CD4-positive, CD25-positive, alpha-beta regulatory T cell (primary cell): ENCODE measurements at regions not wholly inside any gene's neighbourhood (a gene's known extent, or its start where the extent isn't known, plus 50 kb on each side); places are given as distances from the start of the nearest gene placed in this dataset.

ENCODE experiments used
- ATAC-seq, 2 donors: fragments of 150-1000 bp; cut with Tn5 transposase; one replicate each; pipeline ENCODE4 v1.10.0; 2021; ENCODE audit warnings: low read depth in 2 of 2, moderate number of reproducible peaks in 2 of 2, moderate library complexity in 1 of 2
- DNase-seq, 3 donors: peaks; one replicate each; pipeline versions ENCODE4 v3.0.0 to v3.0.0-alpha.2; 2012 to 2022; ENCODE audit warnings: mixed read lengths in 1 of 3
- H3K27ac ChIP-seq: one replicate; pipeline ENCODE4 v1.7.0; 2013; ENCODE audit warnings: mild to moderate bottlenecking, low read length; ENCODE audit not compliant: insufficient read depth, poor library complexity, severe bottlenecking
- H3K27me3 ChIP-seq: one replicate; pipeline ENCODE4 v1.7.0; 2013; ENCODE audit warnings: low read length; ENCODE audit not compliant: control insufficient read depth, insufficient read depth
- H3K36me3 ChIP-seq: one replicate; pipeline ENCODE4 v1.7.0; 2013; ENCODE audit warnings: mild to moderate bottlenecking, low read length, moderate library complexity; ENCODE audit not compliant: control insufficient read depth, insufficient read depth
- H3K4me1 ChIP-seq: 2 replicates; pipeline ENCODE4 v1.7.0; 2013; ENCODE audit warnings: mild to moderate bottlenecking, low read length; ENCODE audit not compliant: insufficient read depth, control insufficient read depth, poor library complexity, severe bottlenecking
- H3K4me3 ChIP-seq: one replicate; pipeline ENCODE4 v1.7.0; 2013; ENCODE audit warnings: low read depth, mild to moderate bottlenecking, low read length, moderate library complexity
- H3K9me3 ChIP-seq, 2 experiments: 1 replicate in 1 of 2; 2 replicates in 1 of 2; pipeline ENCODE4 v1.7.0; 2013; ENCODE audit warnings: low read length in 2 of 2, mild to moderate bottlenecking in 1 of 2, moderate library complexity in 1 of 2; ENCODE audit not compliant: control insufficient read depth in 2 of 2
- H3K27ac Mint-ChIP-seq, 3 donors: one replicate each; pipeline ENCODE4 v1.8.0; 2020 to 2022; ENCODE audit warnings: mild to moderate bottlenecking in 3 of 3, mixed read lengths in 3 of 3, moderate library complexity in 2 of 3
- H3K27me3 Mint-ChIP-seq: one replicate; pipeline ENCODE4 v1.8.0; 2022; ENCODE audit warnings: mild to moderate bottlenecking, mixed read lengths
- H3K36me3 Mint-ChIP-seq: one replicate; pipeline ENCODE4 v1.8.0; 2020; ENCODE audit warnings: mixed read lengths
- H3K4me1 Mint-ChIP-seq, 4 donors: one replicate each; pipeline ENCODE4 v1.8.0; 2020 to 2022; ENCODE audit warnings: mixed read lengths in 4 of 4, mild to moderate bottlenecking in 1 of 4
- H3K4me3 Mint-ChIP-seq, 4 donors: one replicate each; pipeline ENCODE4 v1.8.0; 2020 to 2022; ENCODE audit warnings: mild to moderate bottlenecking in 4 of 4, mixed read lengths in 4 of 4, moderate library complexity in 3 of 4
- H3K9me3 Mint-ChIP-seq, 7 donors: one replicate each; pipeline ENCODE4 v1.8.0; 2020 to 2022; ENCODE audit warnings: mixed read lengths in 7 of 7, mild to moderate bottlenecking in 3 of 7, moderate library complexity in 2 of 7

DNA sequence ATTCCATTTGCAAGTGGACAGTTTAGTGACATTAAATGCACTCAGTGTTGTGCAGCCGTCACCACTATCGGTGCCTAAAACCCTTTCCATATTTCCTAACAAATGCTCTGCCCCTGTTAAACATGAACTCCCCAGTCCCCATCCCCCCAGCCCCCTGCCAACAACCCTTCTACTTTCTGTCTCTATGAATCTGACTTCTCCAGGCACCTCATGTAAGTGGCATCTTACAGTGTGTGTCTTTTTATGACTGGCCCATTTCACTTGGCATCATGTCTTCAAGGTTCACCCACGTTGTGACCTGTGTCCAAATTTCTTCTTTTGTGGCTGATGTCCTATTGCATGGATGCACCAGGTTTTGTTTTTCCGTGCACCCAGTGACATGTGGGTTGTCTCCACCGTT, 140.9 kb upstream of the GPC1 start:
- Histone ChIP-seq H3K4me3 (no peak overlapping the region), H3K4me1 (no peaks in the 10 kb centered on the region), H3K27me3 (no peaks in the 10 kb centered on the region), H3K36me3 (no peaks in the 10 kb centered on the region), H3K27ac (no peak overlapping the region), H3K9me3 (no peaks in the 10 kb centered on the region)
- DNase-seq (no peak), ATAC-seq (no peak)
- no peaks in the 10 kb centered on the region for H3K9me3 Mint-ChIP-seq
- no peaks in the 10 kb centered on the region for H3K4me1 Mint-ChIP-seq
- H3K4me3 Mint-ChIP-seq, result no peak overlapping the region
- no peaks in the 10 kb centered on the region for H3K27me3 Mint-ChIP-seq
- H3K27ac Mint-ChIP-seq, result no peak overlapping the region
- H3K36me3 Mint-ChIP-seq, result no peaks in the 10 kb centered on the region

DNA sequence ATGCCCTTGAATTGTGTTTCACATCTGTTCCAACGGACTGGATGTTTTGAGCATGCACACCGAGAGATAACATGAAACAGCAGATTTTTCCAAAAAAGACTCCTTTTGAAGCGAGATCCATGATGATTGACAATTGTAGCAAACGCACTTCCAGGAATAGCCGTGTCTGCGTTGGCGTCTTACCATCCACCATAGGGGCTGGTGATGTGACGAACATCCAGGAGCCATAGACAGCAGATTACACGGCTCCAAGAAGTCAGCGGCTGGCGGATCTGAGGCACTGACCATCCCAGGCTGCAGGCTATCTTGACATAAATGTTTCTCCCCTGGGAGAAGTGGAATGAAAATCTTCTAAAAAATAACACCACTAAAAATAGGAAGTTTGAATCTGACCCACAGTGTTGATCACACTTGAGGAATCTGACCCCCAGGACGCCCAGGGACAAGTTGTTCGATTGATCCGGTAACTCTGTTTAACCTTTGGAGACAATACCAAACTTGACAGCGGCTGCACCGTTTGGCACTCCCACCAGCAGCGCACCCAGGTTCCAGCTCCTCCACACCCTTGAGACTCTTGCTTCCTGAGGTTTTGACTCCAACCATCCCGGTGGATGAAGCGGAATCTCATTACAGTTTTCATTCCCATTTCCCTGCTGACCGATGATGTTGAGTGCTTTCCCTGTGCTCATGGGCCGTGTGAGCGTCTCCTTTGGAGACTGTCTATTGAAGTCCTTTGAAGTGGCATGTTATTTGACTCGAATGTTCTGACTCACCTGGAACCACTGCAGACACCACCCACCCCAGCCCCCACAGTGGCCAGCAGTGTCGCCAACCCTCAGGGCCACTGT, 140.0 kb upstream of the GPC1 start:
- Mint-ChIP-seq H3K4me3 (no peak overlapping the region), H3K27ac (no peak overlapping the region), H3K27me3 (no peaks in the 10 kb centered on the region), H3K9me3 (no peaks in the 10 kb centered on the region), H3K36me3 (no peaks in the 10 kb centered on the region), H3K4me1 (no peaks in the 10 kb centered on the region)
- no peaks in the 10 kb centered on the region for H3K36me3 ChIP-seq
- H3K4me1 ChIP-seq, result no peaks in the 10 kb centered on the region
- no peak for DNase-seq
- no peak overlapping the region for H3K4me3 ChIP-seq
- H3K9me3 ChIP-seq, result no peaks in the 10 kb centered on the region
- H3K27ac ChIP-seq, result no peak overlapping the region
- no peaks in the 10 kb centered on the region for H3K27me3 ChIP-seq
- no peak for ATAC-seq

DNA sequence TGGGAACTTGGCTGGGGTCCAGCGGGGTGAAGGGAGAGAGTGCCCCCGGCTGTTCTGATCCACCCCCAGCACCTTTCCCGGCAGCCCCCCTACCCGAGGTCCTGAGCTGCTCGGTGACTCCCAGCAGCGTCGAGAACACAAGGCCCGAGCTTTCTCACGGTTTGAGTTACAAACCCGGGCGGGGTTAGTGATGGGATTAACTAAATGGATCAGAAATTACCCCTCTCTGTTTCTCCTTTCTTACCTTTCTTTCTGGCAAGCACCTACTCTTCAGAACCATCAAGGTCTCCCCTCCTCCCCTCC, 139.4 kb upstream of the GPC1 start:
- no peaks in the 10 kb centered on the region for H3K36me3 ChIP-seq
- Mint-ChIP-seq H3K27ac (no peak overlapping the region), H3K4me1 (no peaks in the 10 kb centered on the region), H3K36me3 (no peaks in the 10 kb centered on the region), H3K4me3 (peak overlapping the region in 1 of 4 donors; percentile 68), H3K27me3 (no peaks in the 10 kb centered on the region), H3K9me3 (no peaks in the 10 kb centered on the region)
- no peaks in the 10 kb centered on the region for H3K27me3 ChIP-seq
- no peaks in the 10 kb centered on the region for H3K4me1 ChIP-seq
- H3K9me3 ChIP-seq, result no peaks in the 10 kb centered on the region
- ATAC-seq (no peak), DNase-seq (no peak)
- H3K27ac ChIP-seq, result no peak overlapping the region
- no peak overlapping the region for H3K4me3 ChIP-seq

DNA sequence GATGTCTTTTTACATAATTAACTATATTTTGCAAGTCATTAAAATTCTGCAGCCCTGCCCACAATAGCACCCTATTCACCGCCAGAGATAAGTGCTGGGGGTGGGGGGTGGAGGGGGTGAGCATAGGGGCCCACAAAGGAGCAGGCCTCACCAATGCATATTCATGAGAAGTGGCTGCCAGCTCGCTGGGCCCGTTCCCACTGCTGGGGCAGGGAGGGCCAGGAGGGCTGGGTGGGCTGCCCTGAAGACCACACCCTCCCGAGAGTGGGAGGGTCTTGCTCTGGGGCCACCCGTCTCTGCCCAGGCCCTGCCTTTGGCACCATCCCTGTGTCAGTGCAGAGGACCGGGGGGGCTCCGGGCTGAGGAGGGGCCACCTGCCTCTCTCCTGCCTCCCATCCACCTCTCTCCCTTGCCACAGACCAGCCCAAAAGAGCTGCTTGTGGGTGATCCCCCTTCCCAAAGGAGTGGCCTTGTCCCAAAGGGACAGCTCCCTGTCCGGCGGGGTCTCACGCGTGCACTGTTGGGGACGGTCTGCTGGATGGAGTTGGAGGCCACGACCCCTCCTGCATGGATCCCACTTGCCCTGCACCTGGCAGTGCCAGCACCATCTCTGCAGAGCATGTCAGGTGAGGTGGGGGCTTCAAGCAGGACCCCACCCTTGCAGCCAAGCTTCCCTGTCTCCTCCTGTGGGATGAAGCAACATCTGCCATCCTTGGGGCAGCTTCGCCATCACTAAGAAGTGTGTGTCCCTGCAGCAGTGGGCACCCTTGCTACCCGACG, 138.8 kb upstream of the GPC1 start:
- no peaks in the 10 kb centered on the region for H3K36me3 ChIP-seq
- H3K27ac Mint-ChIP-seq, result no peak overlapping the region
- H3K4me1 ChIP-seq, result no peaks in the 10 kb centered on the region
- peak overlapping the region in 1 of 4 donors; percentile 68 for H3K4me3 Mint-ChIP-seq
- H3K9me3 ChIP-seq, result no peaks in the 10 kb centered on the region
- ATAC-seq, result no peak
- no peaks in the 10 kb centered on the region for H3K4me1 Mint-ChIP-seq
- H3K27me3 ChIP-seq, result no peaks in the 10 kb centered on the region
- no peaks in the 10 kb centered on the region for H3K36me3 Mint-ChIP-seq
- no peak overlapping the region for H3K27ac ChIP-seq
- no peak overlapping the region for H3K4me3 ChIP-seq
- DNase-seq, result no peak
- H3K9me3 Mint-ChIP-seq, result no peaks in the 10 kb centered on the region
- no peaks in the 10 kb centered on the region for H3K27me3 Mint-ChIP-seq

DNA sequence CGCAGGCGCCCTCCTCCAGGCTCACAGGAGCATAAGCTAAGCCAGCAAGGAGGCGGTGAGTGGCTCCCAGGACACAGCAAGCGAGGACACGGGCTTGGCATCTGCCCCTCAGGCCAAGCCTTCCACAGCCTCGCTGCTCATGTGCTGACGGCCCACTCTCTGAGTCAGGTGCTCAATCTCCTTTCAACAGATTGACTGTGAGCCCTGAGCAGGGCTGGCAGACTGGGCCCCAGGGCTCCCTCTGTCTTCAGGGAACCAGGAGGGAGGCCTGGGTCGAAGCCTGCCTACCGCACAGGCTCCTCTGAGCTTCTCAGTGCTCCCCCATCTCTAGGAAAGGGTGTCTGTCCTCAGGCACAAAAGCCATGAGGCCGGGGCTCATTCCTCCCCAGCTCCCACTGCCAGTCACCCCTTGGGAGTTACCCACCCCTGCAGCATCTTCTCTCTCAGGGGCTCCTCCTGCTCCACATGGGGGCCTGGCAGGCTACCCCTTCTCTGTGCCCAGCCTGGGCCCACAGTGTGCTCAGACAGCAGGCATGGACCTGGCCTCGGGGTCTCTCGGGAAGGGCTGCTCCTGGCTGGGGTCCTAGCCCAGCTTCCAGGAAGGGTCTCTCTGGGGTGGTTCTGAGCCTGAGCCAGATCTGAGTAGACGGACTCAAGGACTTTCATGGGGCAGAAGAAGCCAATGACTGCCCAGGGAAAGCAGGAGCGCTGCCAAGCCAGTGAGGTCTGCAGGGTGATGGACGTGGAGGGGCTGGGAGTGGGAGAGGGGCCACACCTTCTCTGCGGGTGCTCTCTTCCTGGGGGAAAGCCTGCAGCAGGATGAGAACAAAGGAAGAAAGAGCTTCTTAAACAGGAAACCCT, 138.0 kb upstream of the GPC1 start:
- no peaks in the 10 kb centered on the region for H3K27me3 ChIP-seq
- no peaks in the 10 kb centered on the region for H3K36me3 ChIP-seq
- H3K4me1 Mint-ChIP-seq, result no peaks in the 10 kb centered on the region
- no peak overlapping the region for H3K4me3 ChIP-seq
- DNase-seq, result no peak
- H3K36me3 Mint-ChIP-seq, result no peaks in the 10 kb centered on the region
- no peaks in the 10 kb centered on the region for H3K9me3 Mint-ChIP-seq
- no peak overlapping the region for H3K4me3 Mint-ChIP-seq
- no peak overlapping the region for H3K27ac ChIP-seq
- ATAC-seq, result no peak
- H3K4me1 ChIP-seq, result no peaks in the 10 kb centered on the region
- no peaks in the 10 kb centered on the region for H3K27me3 Mint-ChIP-seq
- H3K27ac Mint-ChIP-seq, result no peak overlapping the region
- no peaks in the 10 kb centered on the region for H3K9me3 ChIP-seq

DNA sequence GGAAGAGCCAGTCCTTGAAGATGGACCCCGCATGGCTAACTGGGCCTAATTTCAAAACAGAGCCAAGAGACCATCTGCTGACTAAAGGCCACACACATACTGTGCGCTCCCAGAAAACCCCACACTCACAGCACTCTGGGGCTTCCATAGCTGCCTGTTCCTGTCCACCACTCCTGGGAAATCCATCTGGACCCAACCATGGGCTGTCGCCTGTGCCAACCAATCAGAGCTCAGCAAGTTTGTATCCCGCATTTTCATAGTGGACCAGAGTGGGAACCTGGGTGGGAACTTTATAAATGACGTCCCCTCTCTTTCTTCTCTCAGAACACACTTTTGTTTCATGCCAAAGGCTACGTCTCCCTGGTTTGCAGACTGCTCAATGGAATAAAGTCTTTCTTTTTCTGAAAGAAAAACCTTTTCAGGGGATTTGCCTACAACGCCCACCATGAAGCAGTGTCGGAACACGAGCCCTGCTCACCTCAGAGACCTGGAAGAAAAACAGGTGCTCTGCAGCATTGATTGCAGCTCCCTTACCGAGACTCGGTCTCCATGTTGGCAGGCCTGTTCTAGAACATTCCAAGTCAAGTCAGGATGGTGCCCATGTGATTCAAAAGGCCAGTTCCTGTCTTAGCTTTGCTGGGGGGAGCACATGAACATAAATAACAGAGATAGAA, 137.2 kb upstream of the GPC1 start:
- no peaks in the 10 kb centered on the region for H3K4me1 ChIP-seq
- H3K27ac ChIP-seq, result no peak overlapping the region
- H3K9me3 Mint-ChIP-seq, result peaks cover 0 to 2% (median 0%) of the 10 kb centered on the region in 7 donors
- H3K36me3 ChIP-seq, result no peaks in the 10 kb centered on the region
- no peaks in the 10 kb centered on the region for H3K27me3 Mint-ChIP-seq
- H3K4me3 ChIP-seq, result no peak overlapping the region
- ATAC-seq (no peak), DNase-seq (no peak)
- H3K4me3 Mint-ChIP-seq, result no peak overlapping the region
- no peaks in the 10 kb centered on the region for H3K36me3 Mint-ChIP-seq
- no peak overlapping the region for H3K27ac Mint-ChIP-seq
- H3K4me1 Mint-ChIP-seq, result no peaks in the 10 kb centered on the region
- H3K9me3 ChIP-seq, result no peaks in the 10 kb centered on the region
- H3K27me3 ChIP-seq, result no peaks in the 10 kb centered on the region

DNA sequence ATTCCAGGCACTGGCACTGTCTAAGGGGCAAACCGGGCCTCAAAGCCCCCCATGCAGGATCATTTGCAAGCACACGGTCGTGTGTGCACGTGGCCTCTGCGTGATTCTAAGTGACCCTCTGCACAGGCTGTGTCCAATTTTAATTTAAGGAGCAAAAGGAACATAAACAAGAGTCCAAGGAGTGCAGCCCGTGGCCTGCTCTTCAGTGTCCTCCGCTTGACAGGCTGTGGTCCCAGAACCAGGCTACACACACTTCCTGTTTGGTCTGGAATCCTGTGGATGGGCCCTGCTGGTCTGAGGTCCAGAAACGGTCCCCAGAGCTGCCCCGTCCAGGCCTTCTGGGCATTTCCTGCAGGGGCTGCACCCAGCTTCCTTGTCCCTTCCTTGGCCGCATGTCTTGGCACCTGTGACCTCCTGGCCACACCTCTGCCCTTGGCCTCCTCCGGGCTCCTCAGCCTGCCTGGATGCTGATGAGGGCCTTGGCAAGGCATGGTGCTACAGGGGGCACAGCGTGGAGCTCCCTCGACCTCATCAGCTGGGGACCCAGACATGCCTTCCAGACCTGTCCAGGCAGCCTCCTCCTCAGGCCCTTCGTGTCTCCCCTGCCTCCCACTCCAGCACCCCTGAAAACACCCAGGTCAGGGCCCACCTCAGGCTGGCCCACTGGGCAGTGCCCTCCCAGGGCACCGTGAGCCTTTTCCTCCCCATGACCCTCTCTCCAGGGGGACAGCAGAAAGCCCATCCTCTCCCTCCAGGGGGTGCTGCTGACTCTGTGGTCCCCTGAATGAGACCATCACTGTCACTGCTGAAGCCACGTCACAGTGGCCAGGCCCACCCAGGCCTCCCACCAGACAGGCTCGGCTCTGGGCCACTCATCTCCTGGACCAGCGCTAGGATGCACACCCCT, 136.4 kb upstream of the GPC1 start:
- Mint-ChIP-seq H3K9me3 (peaks cover 0 to 2% (median 0%) of the 10 kb centered on the region in 7 donors), H3K4me3 (no peak overlapping the region), H3K36me3 (no peaks in the 10 kb centered on the region), H3K27ac (no peak overlapping the region), H3K27me3 (no peaks in the 10 kb centered on the region), H3K4me1 (no peaks in the 10 kb centered on the region)
- H3K27me3 ChIP-seq, result no peaks in the 10 kb centered on the region
- H3K36me3 ChIP-seq, result no peaks in the 10 kb centered on the region
- DNase-seq, result no peak
- H3K27ac ChIP-seq, result no peak overlapping the region
- no peak for ATAC-seq
- no peaks in the 10 kb centered on the region for H3K9me3 ChIP-seq
- no peaks in the 10 kb centered on the region for H3K4me1 ChIP-seq
- H3K4me3 ChIP-seq, result no peak overlapping the region
